H1 (cell line): ENCODE measurements at regions not wholly inside any gene's neighbourhood (a gene's known extent, or its start where the extent isn't known, plus 50 kb on each side); places are given as distances from the start of the nearest gene placed in this dataset.

Experiments
- BRCA1 ChIP-seq: IDR thresholded peaks from 2 replicates; pipeline ENCODE4 v1.6.1; 2012; ENCODE audit warnings: low read depth, low read length, improper control_type of control experiment
- EZH2 ChIP-seq: fragments of 200-600 bp; sonication (generic); IDR thresholded peaks from 2 replicates; pipeline ENCODE4 v1.7.1; 2012; ENCODE audit warnings: low read depth, mild to moderate bottlenecking, moderate library complexity, low read length, inconsistent platforms; ENCODE audit not compliant: severe bottlenecking
- RXRA ChIP-seq: IDR thresholded peaks from 2 replicates; pipeline ENCODE4 v1.6.1; 2011; ENCODE audit warnings: low read depth, mild to moderate bottlenecking, low read length, moderate library complexity; ENCODE audit not compliant: insufficient read depth
- TF ChIP-seq, protein P1 (sequence below): fragments of 300-600 bp; sonication (generic); IDR thresholded peaks from 2 replicates; pipeline ENCODE4 v1.7.1; 2012; ENCODE audit warnings: low read length, moderate library complexity, mild to moderate bottlenecking, inconsistent platforms; ENCODE audit not compliant: insufficient replicate concordance
- TF ChIP-seq, protein P2 (sequence below): IDR thresholded peaks from 2 replicates; pipeline ENCODE4 v1.6.1; 2011; ENCODE audit warnings: low read length, improper control_type of control experiment

DNA sequence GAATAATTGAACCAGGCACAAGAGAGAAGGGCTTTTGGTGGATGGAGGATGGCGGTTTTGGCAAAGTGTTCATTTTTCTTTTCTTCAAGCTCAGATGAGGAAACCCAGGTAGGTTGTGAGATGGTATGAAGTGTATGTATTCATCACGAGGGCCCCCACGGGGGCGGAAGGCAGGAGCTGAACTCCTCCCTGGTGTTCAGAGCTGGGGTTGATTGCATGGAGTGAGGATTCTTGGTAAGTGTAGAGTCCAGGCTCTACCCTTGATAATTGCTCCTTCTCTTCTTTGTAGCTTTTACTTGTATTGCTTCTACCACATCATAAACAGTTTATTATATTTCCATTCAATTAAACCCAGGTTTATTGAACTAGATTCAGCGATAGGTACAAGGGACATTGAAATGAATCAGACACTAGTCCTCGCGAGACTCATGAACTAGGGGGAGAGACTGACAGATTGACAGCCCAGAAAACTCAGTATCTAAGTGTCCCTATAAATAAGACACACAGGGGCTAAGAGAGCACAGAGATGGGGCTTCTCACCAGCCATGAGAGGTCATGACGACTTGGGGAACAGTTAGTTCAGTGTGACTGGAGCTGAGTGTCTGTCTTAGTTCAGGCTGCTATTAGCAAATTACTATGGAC is 116.7 kb upstream of the KLF4 start (continued):
- TF ChIP-seq, protein P1, sequence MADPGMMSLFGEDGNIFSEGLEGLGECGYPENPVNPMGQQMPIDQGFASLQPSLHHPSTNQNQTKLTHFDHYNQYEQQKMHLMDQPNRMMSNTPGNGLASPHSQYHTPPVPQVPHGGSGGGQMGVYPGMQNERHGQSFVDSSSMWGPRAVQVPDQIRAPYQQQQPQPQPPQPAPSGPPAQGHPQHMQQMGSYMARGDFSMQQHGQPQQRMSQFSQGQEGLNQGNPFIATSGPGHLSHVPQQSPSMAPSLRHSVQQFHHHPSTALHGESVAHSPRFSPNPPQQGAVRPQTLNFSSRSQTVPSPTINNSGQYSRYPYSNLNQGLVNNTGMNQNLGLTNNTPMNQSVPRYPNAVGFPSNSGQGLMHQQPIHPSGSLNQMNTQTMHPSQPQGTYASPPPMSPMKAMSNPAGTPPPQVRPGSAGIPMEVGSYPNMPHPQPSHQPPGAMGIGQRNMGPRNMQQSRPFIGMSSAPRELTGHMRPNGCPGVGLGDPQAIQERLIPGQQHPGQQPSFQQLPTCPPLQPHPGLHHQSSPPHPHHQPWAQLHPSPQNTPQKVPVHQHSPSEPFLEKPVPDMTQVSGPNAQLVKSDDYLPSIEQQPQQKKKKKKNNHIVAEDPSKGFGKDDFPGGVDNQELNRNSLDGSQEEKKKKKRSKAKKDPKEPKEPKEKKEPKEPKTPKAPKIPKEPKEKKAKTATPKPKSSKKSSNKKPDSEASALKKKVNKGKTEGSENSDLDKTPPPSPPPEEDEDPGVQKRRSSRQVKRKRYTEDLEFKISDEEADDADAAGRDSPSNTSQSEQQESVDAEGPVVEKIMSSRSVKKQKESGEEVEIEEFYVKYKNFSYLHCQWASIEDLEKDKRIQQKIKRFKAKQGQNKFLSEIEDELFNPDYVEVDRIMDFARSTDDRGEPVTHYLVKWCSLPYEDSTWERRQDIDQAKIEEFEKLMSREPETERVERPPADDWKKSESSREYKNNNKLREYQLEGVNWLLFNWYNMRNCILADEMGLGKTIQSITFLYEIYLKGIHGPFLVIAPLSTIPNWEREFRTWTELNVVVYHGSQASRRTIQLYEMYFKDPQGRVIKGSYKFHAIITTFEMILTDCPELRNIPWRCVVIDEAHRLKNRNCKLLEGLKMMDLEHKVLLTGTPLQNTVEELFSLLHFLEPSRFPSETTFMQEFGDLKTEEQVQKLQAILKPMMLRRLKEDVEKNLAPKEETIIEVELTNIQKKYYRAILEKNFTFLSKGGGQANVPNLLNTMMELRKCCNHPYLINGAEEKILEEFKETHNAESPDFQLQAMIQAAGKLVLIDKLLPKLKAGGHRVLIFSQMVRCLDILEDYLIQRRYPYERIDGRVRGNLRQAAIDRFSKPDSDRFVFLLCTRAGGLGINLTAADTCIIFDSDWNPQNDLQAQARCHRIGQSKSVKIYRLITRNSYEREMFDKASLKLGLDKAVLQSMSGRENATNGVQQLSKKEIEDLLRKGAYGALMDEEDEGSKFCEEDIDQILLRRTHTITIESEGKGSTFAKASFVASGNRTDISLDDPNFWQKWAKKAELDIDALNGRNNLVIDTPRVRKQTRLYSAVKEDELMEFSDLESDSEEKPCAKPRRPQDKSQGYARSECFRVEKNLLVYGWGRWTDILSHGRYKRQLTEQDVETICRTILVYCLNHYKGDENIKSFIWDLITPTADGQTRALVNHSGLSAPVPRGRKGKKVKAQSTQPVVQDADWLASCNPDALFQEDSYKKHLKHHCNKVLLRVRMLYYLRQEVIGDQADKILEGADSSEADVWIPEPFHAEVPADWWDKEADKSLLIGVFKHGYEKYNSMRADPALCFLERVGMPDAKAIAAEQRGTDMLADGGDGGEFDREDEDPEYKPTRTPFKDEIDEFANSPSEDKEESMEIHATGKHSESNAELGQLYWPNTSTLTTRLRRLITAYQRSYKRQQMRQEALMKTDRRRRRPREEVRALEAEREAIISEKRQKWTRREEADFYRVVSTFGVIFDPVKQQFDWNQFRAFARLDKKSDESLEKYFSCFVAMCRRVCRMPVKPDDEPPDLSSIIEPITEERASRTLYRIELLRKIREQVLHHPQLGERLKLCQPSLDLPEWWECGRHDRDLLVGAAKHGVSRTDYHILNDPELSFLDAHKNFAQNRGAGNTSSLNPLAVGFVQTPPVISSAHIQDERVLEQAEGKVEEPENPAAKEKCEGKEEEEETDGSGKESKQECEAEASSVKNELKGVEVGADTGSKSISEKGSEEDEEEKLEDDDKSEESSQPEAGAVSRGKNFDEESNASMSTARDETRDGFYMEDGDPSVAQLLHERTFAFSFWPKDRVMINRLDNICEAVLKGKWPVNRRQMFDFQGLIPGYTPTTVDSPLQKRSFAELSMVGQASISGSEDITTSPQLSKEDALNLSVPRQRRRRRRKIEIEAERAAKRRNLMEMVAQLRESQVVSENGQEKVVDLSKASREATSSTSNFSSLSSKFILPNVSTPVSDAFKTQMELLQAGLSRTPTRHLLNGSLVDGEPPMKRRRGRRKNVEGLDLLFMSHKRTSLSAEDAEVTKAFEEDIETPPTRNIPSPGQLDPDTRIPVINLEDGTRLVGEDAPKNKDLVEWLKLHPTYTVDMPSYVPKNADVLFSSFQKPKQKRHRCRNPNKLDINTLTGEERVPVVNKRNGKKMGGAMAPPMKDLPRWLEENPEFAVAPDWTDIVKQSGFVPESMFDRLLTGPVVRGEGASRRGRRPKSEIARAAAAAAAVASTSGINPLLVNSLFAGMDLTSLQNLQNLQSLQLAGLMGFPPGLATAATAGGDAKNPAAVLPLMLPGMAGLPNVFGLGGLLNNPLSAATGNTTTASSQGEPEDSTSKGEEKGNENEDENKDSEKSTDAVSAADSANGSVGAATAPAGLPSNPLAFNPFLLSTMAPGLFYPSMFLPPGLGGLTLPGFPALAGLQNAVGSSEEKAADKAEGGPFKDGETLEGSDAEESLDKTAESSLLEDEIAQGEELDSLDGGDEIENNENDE, result no peak
- TF ChIP-seq EZH2 (no peak), BRCA1 (no peak), RXRA (no peak)
- TF ChIP-seq, protein P2, sequence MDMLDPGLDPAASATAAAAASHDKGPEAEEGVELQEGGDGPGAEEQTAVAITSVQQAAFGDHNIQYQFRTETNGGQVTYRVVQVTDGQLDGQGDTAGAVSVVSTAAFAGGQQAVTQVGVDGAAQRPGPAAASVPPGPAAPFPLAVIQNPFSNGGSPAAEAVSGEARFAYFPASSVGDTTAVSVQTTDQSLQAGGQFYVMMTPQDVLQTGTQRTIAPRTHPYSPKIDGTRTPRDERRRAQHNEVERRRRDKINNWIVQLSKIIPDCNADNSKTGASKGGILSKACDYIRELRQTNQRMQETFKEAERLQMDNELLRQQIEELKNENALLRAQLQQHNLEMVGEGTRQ, result no peak
